GM23338 (cell line): ENCODE measurements at regions not wholly inside any gene's neighbourhood (a gene's known extent, or its start where the extent isn't known, plus 50 kb on each side); places are given as distances from the start of the nearest gene placed in this dataset.

Source experiments
- ATAC-seq: fragments of 200-7000 bp; cut with Tn5 transposase; 3 replicates; pipeline ENCODE4 v1.9.1; 2020
- DNase-seq: peaks from one replicate; pipeline ENCODE4 v3.0.0-alpha.2; 2015; ENCODE audit warnings: low spot score
- H2AFZ ChIP-seq: fragments of 200-600 bp; sonication (generic); 2 replicates; pipeline ENCODE4 v1.8.0; 2016; ENCODE audit warnings: antibody characterized with exemption, mild to moderate bottlenecking, moderate library complexity
- H3F3A ChIP-seq: fragments of 200-600 bp; sonication (generic); replicated peaks from 2 replicates; pipeline ENCODE4 v1.8.0; 2017; ENCODE audit warnings: antibody characterized with exemption, mixed run types, low read depth
- H3K27ac ChIP-seq: fragments of 200-600 bp; sonication (generic); 2 replicates; pipeline ENCODE4 v1.6.1; 2016; ENCODE audit warnings: low read depth
- H3K27me3 ChIP-seq: fragments of 200-600 bp; sonication (generic); 2 replicates; pipeline ENCODE4 v1.8.0; 2016; ENCODE audit warnings: mild to moderate bottlenecking, mixed run types, moderate library complexity; ENCODE audit not compliant: insufficient read depth
- H3K36me3 ChIP-seq: fragments of 200-600 bp; sonication (generic); 2 replicates; pipeline ENCODE4 v1.8.0; 2016; ENCODE audit warnings: mild to moderate bottlenecking; ENCODE audit not compliant: insufficient read depth
- H3K4me1 ChIP-seq: fragments of 200-600 bp; sonication (generic); 2 replicates; pipeline ENCODE4 v1.8.0; 2016; ENCODE audit warnings: mild to moderate bottlenecking, moderate library complexity; ENCODE audit not compliant: insufficient read depth
- H3K4me2 ChIP-seq: fragments of 200-600 bp; sonication (generic); 2 replicates; pipeline ENCODE4 v1.7.1; 2017; ENCODE audit warnings: mixed run types
- H3K4me3 ChIP-seq: fragments of 200-600 bp; sonication (generic); 2 replicates; pipeline ENCODE4 v1.6.1; 2016; ENCODE audit warnings: mixed run types
- H3K79me2 ChIP-seq: fragments of 200-600 bp; sonication (generic); replicated peaks from 2 replicates; pipeline ENCODE4 v1.8.0; 2017; ENCODE audit warnings: mild to moderate bottlenecking; ENCODE audit not compliant: insufficient read depth
- H3K9me2 ChIP-seq: fragments of 200-600 bp; sonication (generic); 2 replicates; pipeline ENCODE4 v1.8.0; 2017; ENCODE audit not compliant: insufficient read depth
- H4K20me1 ChIP-seq: fragments of 200-600 bp; sonication (generic); replicated peaks from 2 replicates; pipeline ENCODE4 v1.8.0; 2017; ENCODE audit warnings: mild to moderate bottlenecking; ENCODE audit not compliant: insufficient read depth
- H3K27ac Mint-ChIP-seq: 2 replicates; pipeline ENCODE4 v1.8.0; 2020; ENCODE audit warnings: inconsistent platforms, mild to moderate bottlenecking, moderate library complexity, mixed read lengths
- H3K27me3 Mint-ChIP-seq: 3 replicates; pipeline ENCODE4 v1.8.0; 2022; ENCODE audit warnings: low read depth, mild to moderate bottlenecking, moderate library complexity, mixed read lengths, inconsistent platforms; ENCODE audit not compliant: insufficient read depth, poor library complexity
- H3K36me3 Mint-ChIP-seq: 3 replicates; pipeline ENCODE4 v1.8.0; 2021; ENCODE audit warnings: low read depth, mild to moderate bottlenecking, inconsistent platforms, moderate library complexity, mixed read lengths
- H3K4me1 Mint-ChIP-seq: 3 replicates; pipeline ENCODE4 v1.8.0; 2020; ENCODE audit warnings: mild to moderate bottlenecking, inconsistent platforms, mixed read lengths
- H3K4me3 Mint-ChIP-seq: 3 replicates; pipeline ENCODE4 v1.8.0; 2021; ENCODE audit warnings: moderate library complexity, mild to moderate bottlenecking, inconsistent platforms, mixed read lengths
- H3K9me3 Mint-ChIP-seq: 3 replicates; pipeline ENCODE4 v1.8.0; 2020; ENCODE audit warnings: moderate library complexity, mild to moderate bottlenecking, inconsistent platforms, mixed read lengths
- CREB1 ChIP-seq: fragments of 250-450 bp; sonication (Bioruptor Pico); IDR thresholded peaks from 2 replicates; pipeline ENCODE4 v1.5.0; 2020; ENCODE audit warnings: low read depth, mild to moderate bottlenecking, moderate library complexity
- CTCF ChIP-seq, 2 experiments: fragments of 200-600 bp in 1 of 2; sonication (generic) in 1 of 2; conservative IDR thresholded peaks; 2 replicates each; pipeline versions ENCODE4 v1.5.1 to v1.6.1; 2016 to 2017; ENCODE audit warnings: antibody characterized with exemption in 2 of 2, low read depth in 2 of 2, mild to moderate bottlenecking in 2 of 2, moderate library complexity in 1 of 2
- ETS1 ChIP-seq: IDR thresholded peaks from 2 replicates; pipeline ENCODE4 v1.6.1; 2016; ENCODE audit warnings: antibody characterized with exemption
- EZH2 ChIP-seq: fragments of 200-600 bp; sonication (generic); IDR thresholded peaks from one replicate; pipeline ENCODE4 v1.8.0; 2017; ENCODE audit warnings: antibody characterized with exemption, mild to moderate bottlenecking, low read depth; ENCODE audit not compliant: unreplicated experiment
- EZH2phosphoT487 ChIP-seq: fragments of 200-600 bp; sonication (generic); IDR thresholded peaks from one replicate; pipeline ENCODE4 v1.8.1; 2018; ENCODE audit warnings: antibody characterized with exemption; ENCODE audit not compliant: unreplicated experiment
- JUNB ChIP-seq: IDR thresholded peaks from one replicate; pipeline ENCODE4 v1.6.1; 2016; ENCODE audit warnings: antibody characterized with exemption; ENCODE audit not compliant: unreplicated experiment
- NANOG ChIP-seq: IDR thresholded peaks from 2 replicates; pipeline ENCODE4 v1.6.1; 2016; ENCODE audit warnings: antibody characterized with exemption, borderline replicate concordance
- POLR2AphosphoS5 ChIP-seq: IDR thresholded peaks from 2 replicates; pipeline ENCODE4 v1.6.1; 2016; ENCODE audit warnings: antibody characterized with exemption, low read depth
- REST ChIP-seq: IDR thresholded peaks from one replicate; pipeline ENCODE4 v1.6.1; 2018; ENCODE audit warnings: antibody characterized with exemption; ENCODE audit not compliant: unreplicated experiment
- STAT1 ChIP-seq: IDR thresholded peaks from one replicate; pipeline ENCODE4 v1.6.1; 2016; ENCODE audit warnings: antibody characterized with exemption; ENCODE audit not compliant: unreplicated experiment
- ZNF114 ChIP-seq: fragments of 250-450 bp; sonication (Bioruptor Pico); IDR thresholded peaks from 2 replicates; pipeline ENCODE4 v1.5.0; 2020; ENCODE audit warnings: mild to moderate bottlenecking, moderate library complexity
- ZNF331 ChIP-seq: fragments of 250-450 bp; sonication (Bioruptor Pico); IDR thresholded peaks from 2 replicates; pipeline ENCODE4 v1.5.0; 2020; ENCODE audit warnings: low read depth, mild to moderate bottlenecking, moderate library complexity
- ZNF462 ChIP-seq: fragments of 250-450 bp; sonication (Bioruptor Pico); IDR thresholded peaks from 2 replicates; pipeline ENCODE4 v1.5.0; 2020; ENCODE audit warnings: mild to moderate bottlenecking, moderate library complexity

GRCh38 chr11:130778026-130778425 is 138.3 kb downstream of the SNX19 start:
- DNase-seq (no peak), ATAC-seq (no peak)
- Histone ChIP-seq H3K4me1 (peaks cover 11% of the 10 kb centered on the region), H3K4me2 (no peak overlapping the region), H3K79me2 (no peaks in the 10 kb centered on the region), H3F3A (no peaks in the 10 kb centered on the region), H3K4me3 (no peak overlapping the region), H3K36me3 (no peaks in the 10 kb centered on the region), H2AFZ (no peak overlapping the region), H4K20me1 (no peaks in the 10 kb centered on the region), H3K27ac (no peak overlapping the region), H3K27me3 (no peaks in the 10 kb centered on the region), H3K9me2 (peaks cover 15% of the 10 kb centered on the region)
- no peaks in the 10 kb centered on the region; the same call in 2 of the 3 replicates for H3K9me3 Mint-ChIP-seq
- no peaks in the 10 kb centered on the region for H3K27me3 Mint-ChIP-seq
- TF ChIP-seq STAT1 (no peak), CTCF (conservative IDR thresholded peaks at IDR 0.05; ENCODE audit: low read depth in 2 of 2) (no peak), NANOG (no peak), ZNF462 (CRISPR knock-in tag) (no peak), REST (no peak), CREB1 (CRISPR knock-in tag) (no peak), EZH2 (no peak), POLR2AphosphoS5 (no peak), ZNF331 (CRISPR knock-in tag) (no peak), EZH2phosphoT487 (no peak), JUNB (no peak), ZNF114 (CRISPR knock-in tag) (no peak), ETS1 (no peak)
- H3K27ac Mint-ChIP-seq: no peak overlapping the region
- H3K4me3 Mint-ChIP-seq: no peak overlapping the region
- peaks cover 13% of the 10 kb centered on the region for H3K4me1 Mint-ChIP-seq
- H3K36me3 Mint-ChIP-seq: no peaks in the 10 kb centered on the region
